ENCODE measurements at regions not wholly inside any gene's neighbourhood (a gene's known extent, or its start where the extent isn't known, plus 50 kb on each side); places are given as distances from the start of the nearest gene placed in this dataset.

DNA sequence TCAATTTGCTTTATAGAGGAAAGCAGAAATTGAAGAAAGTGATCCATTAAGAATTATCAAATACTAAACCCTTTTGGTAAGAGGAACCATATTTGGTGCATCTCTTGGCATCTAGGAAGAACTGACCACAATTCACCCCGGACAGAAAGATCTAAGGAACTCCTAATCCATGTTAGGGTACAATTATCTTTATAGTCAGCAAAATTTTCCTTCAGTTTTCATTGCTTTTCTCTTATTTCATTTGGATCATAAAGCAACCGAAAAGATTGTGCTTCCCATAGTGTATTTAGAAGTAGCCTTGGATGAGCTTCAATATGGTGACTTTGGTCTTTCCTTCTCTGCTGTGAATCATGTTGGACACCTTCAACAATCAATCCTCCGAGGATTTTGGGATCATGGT is 50.1 kb upstream of the IGFBP5 start:
- Histone ChIP-seq H3K27ac (no peak overlapping the region), H3K4me1 (no peaks in the 10 kb centered on the region), H3K27me3 (no peaks in the 10 kb centered on the region), H3K36me3 (no peaks in the 10 kb centered on the region), H3K4me3 (no peak overlapping the region), H3K4me2 (no peak overlapping the region), H4K20me1 (no peaks in the 10 kb centered on the region), H3K9me3 (peaks cover 9% of the 10 kb centered on the region; the same call in 1 of the 2 replicates), H3K9ac (no peak overlapping the region)
- TF ChIP-seq Cebpa-rat (IDR thresholded peaks at IDR 0.05), result no peak
